Neural cell (in vitro differentiated cells): ENCODE measurements at regions not wholly inside any gene's neighbourhood (a gene's known extent, or its start where the extent isn't known, plus 50 kb on each side); places are given as distances from the start of the nearest gene placed in this dataset.

Experiments
- H2AFZ ChIP-seq: fragments of 200-600, 300-800 bp; sonication (generic), shearing (Covaris generic); 2 replicates; pipeline ENCODE4 v1.6.0; 2014; ENCODE audit warnings: low read depth, mild to moderate bottlenecking, antibody characterized with exemption, low read length, moderate library complexity
- H3F3A ChIP-seq: fragments of 200-600 bp; shearing (Covaris generic); 2 replicates; pipeline ENCODE4 v1.6.1; 2016; ENCODE audit warnings: mild to moderate bottlenecking, moderate library complexity, mixed read lengths, antibody characterized with exemption, low read length; ENCODE audit not compliant: insufficient read depth, poor library complexity, severe bottlenecking
- H3K27ac ChIP-seq: fragments of 200-600, 300-800 bp; sonication (generic), shearing (Covaris generic); 2 replicates; pipeline ENCODE4 v1.5.1; 2014; ENCODE audit warnings: mild to moderate bottlenecking, low read length, moderate library complexity
- H3K27me3 ChIP-seq: fragments of 300-800, 200-600 bp; sonication (generic), shearing (Covaris generic); 2 replicates; pipeline ENCODE4 v1.6.0; 2014; ENCODE audit warnings: mild to moderate bottlenecking, low read depth, low read length, moderate library complexity; ENCODE audit not compliant: insufficient read depth
- H3K36me3 ChIP-seq: fragments of 300-800, 200-600 bp; sonication (generic), shearing (Covaris generic); 2 replicates; pipeline ENCODE4 v1.5.1; 2014; ENCODE audit warnings: mild to moderate bottlenecking, antibody characterized with exemption, low read length, moderate library complexity; ENCODE audit not compliant: insufficient read depth
- H3K4me2 ChIP-seq: fragments of 300-800, 200-600 bp; sonication (generic), shearing (Covaris generic); 2 replicates; pipeline ENCODE4 v1.6.0; 2014; ENCODE audit warnings: mild to moderate bottlenecking, low read length
- H3K4me3 ChIP-seq: fragments of 300-800, 200-600 bp; sonication (generic), shearing (Covaris generic); 2 replicates; pipeline ENCODE4 v1.5.1; 2014; ENCODE audit warnings: mild to moderate bottlenecking, low read length, moderate library complexity
- H3K79me2 ChIP-seq: fragments of 200-600 bp; shearing (Covaris generic); replicated peaks from 2 replicates; pipeline ENCODE4 v1.6.0; 2014; ENCODE audit warnings: mild to moderate bottlenecking, low read length, moderate library complexity; ENCODE audit not compliant: insufficient read depth
- H3K9ac ChIP-seq: fragments of 300-800, 200-600 bp; sonication (generic), shearing (Covaris generic); 2 replicates; pipeline ENCODE4 v1.6.1; 2016; ENCODE audit warnings: mild to moderate bottlenecking, low read length, mixed read lengths
- H3K9me2 ChIP-seq: fragments of 200-600 bp; shearing (Covaris generic); 2 replicates; pipeline ENCODE4 v1.6.1; 2016; ENCODE audit warnings: mild to moderate bottlenecking, low read length, mixed read lengths; ENCODE audit not compliant: insufficient read depth
- H3K9me3 ChIP-seq: fragments of 200-600, 300-800 bp; sonication (generic), shearing (Covaris generic); 2 replicates; pipeline ENCODE4 v1.6.1; 2016; ENCODE audit warnings: mild to moderate bottlenecking, mixed run types, low read length, moderate library complexity, mixed read lengths
- H4K20me1 ChIP-seq: fragments of 200-600 bp; shearing (Covaris generic); 2 replicates; pipeline ENCODE4 v1.6.1; 2016; ENCODE audit warnings: mild to moderate bottlenecking, mixed run types; ENCODE audit not compliant: insufficient read depth
- CTCF ChIP-seq: fragments of 450-650 bp; IDR thresholded peaks from 2 replicates; pipeline ENCODE4 v1.5.1; 2014; ENCODE audit warnings: antibody characterized with exemption, mild to moderate bottlenecking, moderate library complexity; ENCODE audit not compliant: poor library complexity, severe bottlenecking
- EP300 ChIP-seq: fragments of 450-650 bp; conservative IDR thresholded peaks from 2 replicates; pipeline ENCODE4 v1.6.1; 2014; ENCODE audit warnings: antibody characterized with exemption, mild to moderate bottlenecking, moderate library complexity; ENCODE audit not compliant: poor library complexity, severe bottlenecking
- EZH2 ChIP-seq: fragments of 200-600, 300-800 bp; shearing (Covaris generic), sonication (generic); IDR thresholded peaks from 2 replicates; pipeline ENCODE4 v1.6.1; 2014; ENCODE audit warnings: antibody characterized with exemption, low read length, borderline replicate concordance, mild to moderate bottlenecking; ENCODE audit not compliant: insufficient read depth, poor library complexity, severe bottlenecking
- MXI1 ChIP-seq: fragments of 450-650 bp; conservative IDR thresholded peaks from 2 replicates; pipeline ENCODE4 v1.6.1; 2014; ENCODE audit warnings: antibody characterized with exemption, mild to moderate bottlenecking; ENCODE audit not compliant: poor library complexity, severe bottlenecking
- POLR2AphosphoS5 ChIP-seq: IDR thresholded peaks from 2 replicates; pipeline ENCODE4 v1.6.1; 2012
- RAD21 ChIP-seq: fragments of 450-650 bp; conservative IDR thresholded peaks from 2 replicates; pipeline ENCODE4 v1.6.1; 2014; ENCODE audit warnings: antibody characterized with exemption, mild to moderate bottlenecking, moderate library complexity
- SMC3 ChIP-seq: fragments of 450-650 bp; conservative IDR thresholded peaks from 2 replicates; pipeline ENCODE4 v1.6.1; 2014; ENCODE audit warnings: antibody characterized with exemption, mild to moderate bottlenecking, moderate library complexity; ENCODE audit not compliant: poor library complexity
- TAF1 ChIP-seq: IDR thresholded peaks from 2 replicates; pipeline ENCODE4 v1.6.1; 2012; ENCODE audit warnings: low read depth
- TF ChIP-seq, protein P1 (sequence below): IDR thresholded peaks from 2 replicates; pipeline ENCODE4 v1.6.1; 2012; ENCODE audit warnings: borderline replicate concordance

DNA sequence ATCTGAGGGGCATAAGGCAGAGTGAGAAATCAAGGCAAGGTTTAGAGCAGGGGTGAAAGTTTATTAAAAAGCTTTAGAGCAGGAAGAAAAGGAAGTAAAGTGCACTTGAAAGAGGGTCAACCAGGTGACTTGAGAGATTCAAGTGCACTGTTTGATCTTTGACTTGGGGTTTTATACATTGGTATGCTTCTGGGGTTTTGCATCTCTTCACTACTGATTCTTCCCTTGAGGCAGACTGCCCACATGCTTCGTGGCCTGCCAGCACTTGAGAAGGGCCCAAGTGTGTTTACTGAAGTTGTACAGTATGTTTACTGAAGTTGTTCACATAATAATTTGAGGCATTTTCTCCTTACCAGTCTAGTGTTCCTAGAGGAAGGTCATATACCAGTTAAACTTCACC, 367.0 kb upstream of the UBE2E2 start:
- H3K9me2 ChIP-seq = no peaks in the 10 kb centered on the region
- no peaks in the 10 kb centered on the region for H3K9me3 ChIP-seq
- no peak for TF ChIP-seq POLR2AphosphoS5
- no peak for TF ChIP-seq SMC3
- no peak for TF ChIP-seq CTCF
- TF ChIP-seq MXI1 = no peak
- TF ChIP-seq RAD21 = no peak
- no peak for TF ChIP-seq EP300
- TF ChIP-seq EZH2 = no peak
- TF ChIP-seq, protein P1, sequence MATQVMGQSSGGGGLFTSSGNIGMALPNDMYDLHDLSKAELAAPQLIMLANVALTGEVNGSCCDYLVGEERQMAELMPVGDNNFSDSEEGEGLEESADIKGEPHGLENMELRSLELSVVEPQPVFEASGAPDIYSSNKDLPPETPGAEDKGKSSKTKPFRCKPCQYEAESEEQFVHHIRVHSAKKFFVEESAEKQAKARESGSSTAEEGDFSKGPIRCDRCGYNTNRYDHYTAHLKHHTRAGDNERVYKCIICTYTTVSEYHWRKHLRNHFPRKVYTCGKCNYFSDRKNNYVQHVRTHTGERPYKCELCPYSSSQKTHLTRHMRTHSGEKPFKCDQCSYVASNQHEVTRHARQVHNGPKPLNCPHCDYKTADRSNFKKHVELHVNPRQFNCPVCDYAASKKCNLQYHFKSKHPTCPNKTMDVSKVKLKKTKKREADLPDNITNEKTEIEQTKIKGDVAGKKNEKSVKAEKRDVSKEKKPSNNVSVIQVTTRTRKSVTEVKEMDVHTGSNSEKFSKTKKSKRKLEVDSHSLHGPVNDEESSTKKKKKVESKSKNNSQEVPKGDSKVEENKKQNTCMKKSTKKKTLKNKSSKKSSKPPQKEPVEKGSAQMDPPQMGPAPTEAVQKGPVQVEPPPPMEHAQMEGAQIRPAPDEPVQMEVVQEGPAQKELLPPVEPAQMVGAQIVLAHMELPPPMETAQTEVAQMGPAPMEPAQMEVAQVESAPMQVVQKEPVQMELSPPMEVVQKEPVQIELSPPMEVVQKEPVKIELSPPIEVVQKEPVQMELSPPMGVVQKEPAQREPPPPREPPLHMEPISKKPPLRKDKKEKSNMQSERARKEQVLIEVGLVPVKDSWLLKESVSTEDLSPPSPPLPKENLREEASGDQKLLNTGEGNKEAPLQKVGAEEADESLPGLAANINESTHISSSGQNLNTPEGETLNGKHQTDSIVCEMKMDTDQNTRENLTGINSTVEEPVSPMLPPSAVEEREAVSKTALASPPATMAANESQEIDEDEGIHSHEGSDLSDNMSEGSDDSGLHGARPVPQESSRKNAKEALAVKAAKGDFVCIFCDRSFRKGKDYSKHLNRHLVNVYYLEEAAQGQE = no peak
- no peak for TF ChIP-seq TAF1
- no peaks in the 10 kb centered on the region for H3K36me3 ChIP-seq
- H3F3A ChIP-seq = no peaks in the 10 kb centered on the region
- H4K20me1 ChIP-seq = no peaks in the 10 kb centered on the region
- no peak overlapping the region for H3K27ac ChIP-seq
- H3K79me2 ChIP-seq = no peaks in the 10 kb centered on the region
- no peak overlapping the region for H3K4me3 ChIP-seq
- H3K9ac ChIP-seq = no peak overlapping the region
- no peaks in the 10 kb centered on the region for H3K27me3 ChIP-seq
- no peak overlapping the region for H3K4me2 ChIP-seq
- H2AFZ ChIP-seq = no peak overlapping the region

- H3K79me2 ChIP-seq = no peaks in the 10 kb centered on the region
- H3K9me3 ChIP-seq = no peaks in the 10 kb centered on the region
- no peaks in the 10 kb centered on the region for H3F3A ChIP-seq
- no peaks in the 10 kb centered on the region for H3K9me2 ChIP-seq
- H2AFZ ChIP-seq = no peak overlapping the region
- H4K20me1 ChIP-seq = no peaks in the 10 kb centered on the region
- H3K27ac ChIP-seq = no peak overlapping the region
- no peak overlapping the region for H3K4me3 ChIP-seq
- H3K9ac ChIP-seq = no peak overlapping the region
- no peaks in the 10 kb centered on the region for H3K27me3 ChIP-seq
- no peak overlapping the region for H3K4me2 ChIP-seq
- TF ChIP-seq RAD21 (no peak), TAF1 (no peak), CTCF (no peak), SMC3 (no peak), MXI1 (no peak), POLR2AphosphoS5 (no peak), EZH2 (no peak), EP300 (no peak)
- TF ChIP-seq, protein P1 = no peak
- H3K36me3 ChIP-seq = no peaks in the 10 kb centered on the region
Observed at GRCh38 chr3:22843854-22844253, 359.3 kb upstream of the UBE2E2 start.
